CD4-positive, CD25-positive, alpha-beta regulatory T cell (primary cell): ENCODE measurements at regions not wholly inside any gene's neighbourhood (a gene's known extent, or its start where the extent isn't known, plus 50 kb on each side); places are given as distances from the start of the nearest gene placed in this dataset.
"Not testable (repeated sequence)": the region's sequence is repeated elsewhere in the genome, so short reads cannot be mapped to it uniquely, and the experiment has no call there.

ENCODE experiments used
- ATAC-seq, 2 donors: fragments of 150-1000 bp; cut with Tn5 transposase; one replicate each; pipeline ENCODE4 v1.10.0; 2021; ENCODE audit warnings: low read depth in 2 of 2, moderate number of reproducible peaks in 2 of 2, moderate library complexity in 1 of 2
- DNase-seq, 3 donors: peaks; one replicate each; pipeline versions ENCODE4 v3.0.0 to v3.0.0-alpha.2; 2012 to 2022; ENCODE audit warnings: mixed read lengths in 1 of 3
- H3K27ac ChIP-seq: one replicate; pipeline ENCODE4 v1.7.0; 2013; ENCODE audit warnings: mild to moderate bottlenecking, low read length; ENCODE audit not compliant: insufficient read depth, poor library complexity, severe bottlenecking
- H3K27me3 ChIP-seq: one replicate; pipeline ENCODE4 v1.7.0; 2013; ENCODE audit warnings: low read length; ENCODE audit not compliant: control insufficient read depth, insufficient read depth
- H3K36me3 ChIP-seq: one replicate; pipeline ENCODE4 v1.7.0; 2013; ENCODE audit warnings: mild to moderate bottlenecking, low read length, moderate library complexity; ENCODE audit not compliant: control insufficient read depth, insufficient read depth
- H3K4me1 ChIP-seq: 2 replicates; pipeline ENCODE4 v1.7.0; 2013; ENCODE audit warnings: mild to moderate bottlenecking, low read length; ENCODE audit not compliant: insufficient read depth, control insufficient read depth, poor library complexity, severe bottlenecking
- H3K4me3 ChIP-seq: one replicate; pipeline ENCODE4 v1.7.0; 2013; ENCODE audit warnings: low read depth, mild to moderate bottlenecking, low read length, moderate library complexity
- H3K9me3 ChIP-seq, 2 experiments: 1 replicate in 1 of 2; 2 replicates in 1 of 2; pipeline ENCODE4 v1.7.0; 2013; ENCODE audit warnings: low read length in 2 of 2, mild to moderate bottlenecking in 1 of 2, moderate library complexity in 1 of 2; ENCODE audit not compliant: control insufficient read depth in 2 of 2
- H3K27ac Mint-ChIP-seq, 3 donors: one replicate each; pipeline ENCODE4 v1.8.0; 2020 to 2022; ENCODE audit warnings: mild to moderate bottlenecking in 3 of 3, mixed read lengths in 3 of 3, moderate library complexity in 2 of 3
- H3K27me3 Mint-ChIP-seq: one replicate; pipeline ENCODE4 v1.8.0; 2022; ENCODE audit warnings: mild to moderate bottlenecking, mixed read lengths
- H3K36me3 Mint-ChIP-seq: one replicate; pipeline ENCODE4 v1.8.0; 2020; ENCODE audit warnings: mixed read lengths
- H3K4me1 Mint-ChIP-seq, 4 donors: one replicate each; pipeline ENCODE4 v1.8.0; 2020 to 2022; ENCODE audit warnings: mixed read lengths in 4 of 4, mild to moderate bottlenecking in 1 of 4
- H3K4me3 Mint-ChIP-seq, 4 donors: one replicate each; pipeline ENCODE4 v1.8.0; 2020 to 2022; ENCODE audit warnings: mild to moderate bottlenecking in 4 of 4, mixed read lengths in 4 of 4, moderate library complexity in 3 of 4
- H3K9me3 Mint-ChIP-seq, 7 donors: one replicate each; pipeline ENCODE4 v1.8.0; 2020 to 2022; ENCODE audit warnings: mixed read lengths in 7 of 7, mild to moderate bottlenecking in 3 of 7, moderate library complexity in 2 of 7

DNA sequence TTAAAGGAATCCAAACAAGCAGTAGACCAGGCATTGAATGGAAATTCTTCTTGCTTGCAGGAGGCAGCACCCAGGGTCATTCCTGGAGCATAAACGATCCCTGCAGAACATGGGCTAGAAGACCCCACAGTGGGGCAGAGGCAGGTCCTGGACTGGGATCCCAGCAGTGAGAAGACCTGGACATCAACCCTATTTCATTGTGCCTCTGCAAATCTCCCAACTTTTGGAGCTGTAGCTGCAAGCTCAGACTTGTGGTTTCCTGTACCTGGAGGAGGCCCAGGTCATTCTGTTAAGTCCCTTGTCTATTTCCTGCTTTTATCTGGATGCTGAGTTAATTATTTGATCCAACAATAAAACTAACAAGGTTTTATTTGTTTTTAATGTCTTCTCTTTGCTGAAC is 61.7 kb downstream of the CALM1 start:
- DNase-seq (no peak), ATAC-seq (no peak)
- no peaks in the 10 kb centered on the region for H3K4me1 ChIP-seq
- Mint-ChIP-seq H3K36me3 (no peaks in the 10 kb centered on the region), H3K27me3 (peaks cover 16% of the 10 kb centered on the region), H3K9me3 (no peaks in the 10 kb centered on the region), H3K27ac (no peak overlapping the region), H3K4me1 (no peaks in the 10 kb centered on the region), H3K4me3 (no peak overlapping the region)
- H3K27ac ChIP-seq: no peak overlapping the region
- no peaks in the 10 kb centered on the region for H3K36me3 ChIP-seq
- no peaks in the 10 kb centered on the region for H3K9me3 ChIP-seq
- H3K4me3 ChIP-seq: no peak overlapping the region
- H3K27me3 ChIP-seq: no peaks in the 10 kb centered on the region

DNA sequence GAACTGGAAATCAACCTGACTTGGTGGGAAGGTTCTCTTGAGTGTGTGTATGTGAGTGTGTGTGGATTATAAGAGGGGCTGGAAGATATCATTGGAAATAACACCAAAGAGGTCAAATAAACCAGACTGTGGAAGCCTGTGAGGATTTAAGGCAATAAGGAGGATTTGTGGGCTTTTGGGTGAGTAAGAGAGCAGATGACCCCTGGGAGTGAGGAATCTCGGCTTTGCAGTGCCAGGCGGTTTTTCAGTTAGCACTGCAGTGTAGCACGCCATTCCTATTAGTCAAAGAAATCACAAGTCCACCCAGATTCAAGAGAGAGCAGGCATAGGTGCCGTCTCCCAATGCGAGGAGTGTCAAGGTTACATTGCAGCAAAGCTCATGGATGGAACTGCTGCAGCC is 63.3 kb downstream of the CALM1 start:
- ATAC-seq: no peak
- H3K4me3 Mint-ChIP-seq: no peak overlapping the region
- no peak overlapping the region for H3K4me3 ChIP-seq
- no peaks in the 10 kb centered on the region for H3K27me3 ChIP-seq
- H3K27ac ChIP-seq: no peak overlapping the region
- no peaks in the 10 kb centered on the region for H3K4me1 ChIP-seq
- H3K9me3 ChIP-seq: no peaks in the 10 kb centered on the region
- DNase-seq: no peak
- no peaks in the 10 kb centered on the region for H3K9me3 Mint-ChIP-seq
- H3K36me3 ChIP-seq: no peaks in the 10 kb centered on the region
- peaks cover 0 to 4% (median 0%) of the 10 kb centered on the region in 4 donors for H3K4me1 Mint-ChIP-seq
- H3K36me3 Mint-ChIP-seq: no peaks in the 10 kb centered on the region
- H3K27ac Mint-ChIP-seq: no peak overlapping the region
- peaks cover 16% of the 10 kb centered on the region for H3K27me3 Mint-ChIP-seq

DNA sequence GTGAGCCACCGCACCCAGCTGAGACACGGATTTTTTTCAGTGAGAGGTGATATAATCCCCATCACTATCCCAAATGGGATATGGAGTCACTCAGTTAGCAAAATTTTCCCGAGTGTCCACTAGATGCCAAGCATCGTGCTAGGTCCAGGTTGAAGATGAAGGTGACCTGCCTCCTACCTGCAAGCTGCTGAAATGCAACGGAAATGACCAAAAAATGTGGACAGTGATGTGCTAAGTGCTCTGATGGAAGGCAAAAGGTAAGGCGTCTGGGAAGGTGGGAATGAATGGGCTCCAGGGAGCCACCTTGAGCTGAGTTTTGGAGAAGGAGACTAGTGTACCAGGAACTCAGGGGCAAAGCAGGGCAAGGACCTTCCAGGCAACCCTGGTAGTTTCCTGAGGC is 64.6 kb downstream of the CALM1 start:
- Histone ChIP-seq H3K27me3 (no peaks in the 10 kb centered on the region), H3K9me3 (no peaks in the 10 kb centered on the region), H3K4me1 (no peaks in the 10 kb centered on the region), H3K4me3 (no peak overlapping the region), H3K27ac (no peak overlapping the region), H3K36me3 (no peaks in the 10 kb centered on the region)
- ATAC-seq (no peak), DNase-seq (no peak)
- Mint-ChIP-seq H3K36me3 (no peaks in the 10 kb centered on the region), H3K27ac (no peak overlapping the region), H3K27me3 (peaks cover 12% of the 10 kb centered on the region), H3K9me3 (no peaks in the 10 kb centered on the region), H3K4me1 (peaks cover 0 to 4% (median 0%) of the 10 kb centered on the region in 4 donors), H3K4me3 (no peak overlapping the region)

DNA sequence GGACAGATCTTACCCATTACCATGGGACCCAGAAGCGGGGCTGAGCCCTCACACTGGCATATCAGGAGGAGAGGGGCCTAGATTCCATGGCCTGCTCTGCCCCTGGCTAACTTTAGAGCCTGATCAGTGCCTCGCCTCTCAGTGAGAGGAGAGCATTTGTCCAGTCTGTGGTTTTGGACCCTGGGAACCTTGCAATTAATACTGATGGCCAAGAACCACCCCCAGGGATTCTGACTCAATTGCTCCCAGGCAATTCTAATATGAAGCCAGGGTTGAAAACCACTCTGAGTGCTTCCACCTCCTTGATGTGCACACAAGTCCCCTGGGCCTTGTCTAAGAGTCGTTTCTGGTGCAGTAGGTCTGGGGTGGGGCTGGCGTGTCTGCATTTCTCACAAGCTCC is 67.7 kb downstream of the CALM1 start:
- ATAC-seq (no peak), DNase-seq (no peak)
- Mint-ChIP-seq H3K9me3 (peaks cover 0 to 4% (median 0%) of the 10 kb centered on the region in 7 donors), H3K36me3 (no peaks in the 10 kb centered on the region), H3K4me1 (peaks cover 0 to 4% (median 0%) of the 10 kb centered on the region in 4 donors), H3K4me3 (peak overlapping the region in 1 of 4 donors; percentile 66), H3K27me3 (peaks cover 19% of the 10 kb centered on the region), H3K27ac (no peak overlapping the region)
- Histone ChIP-seq H3K27me3 (no peaks in the 10 kb centered on the region), H3K9me3 (no peaks in the 10 kb centered on the region), H3K27ac (no peak overlapping the region), H3K4me1 (no peaks in the 10 kb centered on the region), H3K36me3 (no peaks in the 10 kb centered on the region), H3K4me3 (no peak overlapping the region)

DNA sequence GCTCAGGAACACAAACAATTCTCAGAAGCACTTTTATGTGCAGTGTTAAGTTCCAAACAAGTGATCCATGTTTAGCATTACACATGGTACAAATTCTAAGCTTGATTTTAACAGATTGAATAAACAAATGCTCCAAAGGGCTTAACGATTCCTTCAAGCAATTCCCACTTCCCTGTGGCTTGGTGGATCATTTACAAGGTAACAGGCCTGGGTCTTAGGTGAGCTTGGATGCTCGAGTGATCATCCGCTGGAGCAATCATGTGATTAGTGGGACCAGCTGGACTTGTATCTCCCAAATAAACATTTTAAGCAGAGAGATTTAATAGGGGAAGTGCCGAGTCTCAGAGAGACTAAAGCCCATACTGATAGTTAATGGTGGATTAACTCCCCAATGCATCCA is 70.7 kb downstream of the CALM1 start:
- H3K4me3 Mint-ChIP-seq: no peak overlapping the region
- no peak for ATAC-seq
- no peaks in the 10 kb centered on the region for H3K36me3 ChIP-seq
- H3K4me1 ChIP-seq: no peaks in the 10 kb centered on the region
- H3K27me3 ChIP-seq: peaks cover 2% of the 10 kb centered on the region
- peaks cover 28% of the 10 kb centered on the region for H3K27me3 Mint-ChIP-seq
- no peak for DNase-seq
- H3K4me1 Mint-ChIP-seq: peaks cover 0 to 4% (median 0%) of the 10 kb centered on the region in 4 donors
- H3K36me3 Mint-ChIP-seq: no peaks in the 10 kb centered on the region
- peaks cover 2 to 5% of the 10 kb centered on the region in 2 experiments for H3K9me3 ChIP-seq
- peaks cover 0 to 9% (median 3%) of the 10 kb centered on the region in 7 donors for H3K9me3 Mint-ChIP-seq
- no peak overlapping the region for H3K4me3 ChIP-seq
- no peak overlapping the region for H3K27ac Mint-ChIP-seq
- H3K27ac ChIP-seq: no peak overlapping the region

DNA sequence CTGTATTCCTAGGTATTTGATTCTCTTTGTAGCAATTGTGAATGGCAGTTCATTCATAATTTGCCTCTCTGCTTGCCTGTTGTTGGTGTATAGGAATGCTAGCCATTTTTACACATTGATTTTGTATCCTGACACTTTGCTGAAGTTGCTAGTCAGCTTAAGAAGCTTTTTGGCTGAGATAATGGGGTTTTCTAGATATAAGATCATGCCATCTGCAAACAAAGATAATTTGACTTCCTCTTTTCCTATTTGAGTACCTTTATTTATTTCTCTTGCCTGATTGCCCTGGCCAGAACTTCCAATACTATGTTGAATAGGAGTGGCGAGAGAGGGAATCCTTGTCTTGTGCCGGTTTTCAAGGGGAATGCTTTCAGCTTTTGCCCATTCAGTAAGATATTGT is 72.6 kb downstream of the CALM1 start:
- not testable (repeated sequence) for H3K36me3 ChIP-seq, H3K9me3 ChIP-seq, H3K4me3 Mint-ChIP-seq, H3K4me1 Mint-ChIP-seq, DNase-seq, H3K27ac ChIP-seq, H3K4me3 ChIP-seq, H3K27ac Mint-ChIP-seq, H3K27me3 ChIP-seq, H3K36me3 Mint-ChIP-seq, H3K4me1 ChIP-seq, ATAC-seq
- peaks cover 0 to 12% (median 7%) of the 10 kb centered on the region in 7 donors for H3K9me3 Mint-ChIP-seq
- peaks cover 28% of the 10 kb centered on the region for H3K27me3 Mint-ChIP-seq

DNA sequence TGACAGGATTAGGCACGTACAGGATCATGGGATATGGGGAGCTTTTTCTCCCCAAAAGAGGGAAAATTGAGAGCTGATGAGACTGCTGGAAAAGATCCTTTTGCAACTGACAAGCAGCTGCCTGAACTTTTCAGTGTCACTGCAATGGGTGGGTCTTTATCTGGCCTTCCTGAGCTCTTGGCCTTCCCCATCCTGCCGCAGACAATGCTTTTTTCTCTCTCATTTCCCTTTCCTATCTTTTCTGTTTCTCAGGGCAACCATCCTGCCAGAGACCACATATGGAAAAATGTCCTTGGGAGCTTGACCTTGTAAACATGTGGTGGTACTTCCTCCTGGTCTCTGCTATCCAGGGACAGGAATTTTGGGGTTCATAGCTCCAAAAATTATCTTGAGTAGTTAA is 75.8 kb downstream of the CALM1 start:
- ATAC-seq: no peak
- Mint-ChIP-seq H3K9me3 (peaks cover 4 to 24% (median 8%) of the 10 kb centered on the region in 7 donors), H3K4me3 (no peak overlapping the region)

More for the DNA sequence above, 75.8 kb downstream of the CALM1 start:
- no peaks in the 10 kb centered on the region for H3K4me1 Mint-ChIP-seq
- Histone ChIP-seq H3K4me1 (no peaks in the 10 kb centered on the region), H3K27me3 (peaks cover 6% of the 10 kb centered on the region), H3K9me3 (peaks cover 15 to 23% of the 10 kb centered on the region in 2 experiments), H3K36me3 (no peaks in the 10 kb centered on the region), H3K27ac (no peak overlapping the region), H3K4me3 (no peak overlapping the region)
- H3K27ac Mint-ChIP-seq: no peak overlapping the region
- DNase-seq: no peak
- H3K27me3 Mint-ChIP-seq: peaks cover 24% of the 10 kb centered on the region
- H3K36me3 Mint-ChIP-seq: peaks cover 4% of the 10 kb centered on the region
